GM12873 (cell line): ENCODE measurements at regions not wholly inside any gene's neighbourhood (a gene's known extent, or its start where the extent isn't known, plus 50 kb on each side); places are given as distances from the start of the nearest gene placed in this dataset.

Experiments used
- TF ChIP-seq, protein P1 (sequence below): IDR thresholded peaks from 2 replicates; pipeline ENCODE4 v1.5.1; 2012; ENCODE audit warnings: low read depth, mild to moderate bottlenecking, moderate library complexity, low read length, control low read depth; ENCODE audit not compliant: insufficient read depth; ENCODE audit errors: missing control alignments

DNA sequence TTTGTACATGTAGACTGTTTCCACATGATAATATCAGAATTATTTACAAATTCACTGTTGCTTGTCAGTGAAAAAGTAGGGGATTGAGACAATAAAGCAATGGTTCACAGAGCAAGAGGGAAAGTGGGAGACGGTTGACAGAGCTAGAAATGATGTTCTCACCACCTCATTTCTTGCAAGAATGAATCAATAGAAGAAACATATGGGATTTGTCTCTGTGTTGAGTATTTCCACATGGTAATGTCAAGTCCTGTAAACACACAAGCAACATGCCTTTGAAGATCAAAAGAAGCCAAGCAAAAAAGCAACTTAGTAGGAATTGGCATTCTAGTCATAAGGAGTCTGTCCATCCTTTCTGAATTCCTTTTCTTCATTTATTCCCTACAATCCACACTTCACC is 1806.6 kb upstream of the AGA start:
- TF ChIP-seq, protein P1, sequence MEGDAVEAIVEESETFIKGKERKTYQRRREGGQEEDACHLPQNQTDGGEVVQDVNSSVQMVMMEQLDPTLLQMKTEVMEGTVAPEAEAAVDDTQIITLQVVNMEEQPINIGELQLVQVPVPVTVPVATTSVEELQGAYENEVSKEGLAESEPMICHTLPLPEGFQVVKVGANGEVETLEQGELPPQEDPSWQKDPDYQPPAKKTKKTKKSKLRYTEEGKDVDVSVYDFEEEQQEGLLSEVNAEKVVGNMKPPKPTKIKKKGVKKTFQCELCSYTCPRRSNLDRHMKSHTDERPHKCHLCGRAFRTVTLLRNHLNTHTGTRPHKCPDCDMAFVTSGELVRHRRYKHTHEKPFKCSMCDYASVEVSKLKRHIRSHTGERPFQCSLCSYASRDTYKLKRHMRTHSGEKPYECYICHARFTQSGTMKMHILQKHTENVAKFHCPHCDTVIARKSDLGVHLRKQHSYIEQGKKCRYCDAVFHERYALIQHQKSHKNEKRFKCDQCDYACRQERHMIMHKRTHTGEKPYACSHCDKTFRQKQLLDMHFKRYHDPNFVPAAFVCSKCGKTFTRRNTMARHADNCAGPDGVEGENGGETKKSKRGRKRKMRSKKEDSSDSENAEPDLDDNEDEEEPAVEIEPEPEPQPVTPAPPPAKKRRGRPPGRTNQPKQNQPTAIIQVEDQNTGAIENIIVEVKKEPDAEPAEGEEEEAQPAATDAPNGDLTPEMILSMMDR: no peak

DNA sequence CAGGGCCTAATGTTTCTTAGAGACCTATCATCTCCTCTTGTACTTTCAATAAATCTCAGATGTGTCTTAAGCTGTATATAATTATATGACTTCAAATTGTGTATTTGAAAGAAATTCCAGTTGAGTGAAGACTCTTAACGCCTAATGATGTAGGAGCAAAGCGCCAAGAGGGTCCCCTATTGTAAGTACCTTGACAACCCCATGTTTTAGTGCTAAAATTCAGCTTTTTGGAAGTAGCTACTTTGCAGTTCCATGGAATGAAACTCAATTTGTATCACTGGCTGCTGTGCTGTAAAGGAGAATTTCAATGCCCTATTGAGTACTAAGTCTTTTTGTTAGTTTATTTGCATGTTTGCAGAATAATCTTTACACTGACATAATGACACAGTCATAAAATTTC is 1826.6 kb upstream of the AGA start:
- TF ChIP-seq, protein P1: no peak

DNA sequence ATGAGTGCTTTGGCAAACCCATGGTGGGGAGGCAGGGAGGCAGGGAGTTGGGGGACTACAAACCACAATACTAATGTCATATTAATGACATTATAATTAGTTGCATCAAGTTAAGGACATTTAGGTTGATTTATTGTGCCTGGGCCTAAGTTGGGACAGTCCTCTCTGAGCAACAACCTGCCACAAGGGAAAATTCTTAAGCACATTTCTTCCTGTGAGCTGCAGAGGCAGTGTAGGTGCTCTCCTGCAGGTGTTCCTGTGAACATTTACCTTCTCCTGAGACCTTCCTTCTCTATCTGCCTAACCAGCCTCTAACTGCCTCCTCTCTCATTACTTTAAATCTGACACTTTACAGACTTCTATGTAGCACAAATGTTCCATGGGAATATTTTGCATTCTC is 1830.0 kb upstream of the AGA start:
- TF ChIP-seq, protein P1: no peak

DNA sequence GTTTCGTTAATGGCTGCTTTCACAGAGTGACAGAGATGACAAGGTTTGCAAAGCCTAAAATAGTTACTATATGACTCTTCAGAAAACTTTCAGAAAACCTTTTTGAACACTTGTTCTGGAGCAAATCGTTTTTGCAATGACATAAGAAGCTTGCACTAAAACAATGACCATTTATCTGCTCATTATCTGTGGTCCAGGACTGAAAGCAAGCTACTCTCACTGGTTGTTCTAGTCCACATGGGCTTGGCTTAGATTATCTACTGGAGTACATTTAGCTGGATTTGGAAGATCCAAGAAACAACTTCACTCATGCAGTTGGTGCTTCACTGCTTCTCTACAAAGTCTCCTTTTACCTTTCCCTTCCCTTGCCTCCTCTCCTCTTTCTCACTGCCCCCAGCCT is 1836.4 kb upstream of the AGA start:
- TF ChIP-seq, protein P1: no peak

DNA sequence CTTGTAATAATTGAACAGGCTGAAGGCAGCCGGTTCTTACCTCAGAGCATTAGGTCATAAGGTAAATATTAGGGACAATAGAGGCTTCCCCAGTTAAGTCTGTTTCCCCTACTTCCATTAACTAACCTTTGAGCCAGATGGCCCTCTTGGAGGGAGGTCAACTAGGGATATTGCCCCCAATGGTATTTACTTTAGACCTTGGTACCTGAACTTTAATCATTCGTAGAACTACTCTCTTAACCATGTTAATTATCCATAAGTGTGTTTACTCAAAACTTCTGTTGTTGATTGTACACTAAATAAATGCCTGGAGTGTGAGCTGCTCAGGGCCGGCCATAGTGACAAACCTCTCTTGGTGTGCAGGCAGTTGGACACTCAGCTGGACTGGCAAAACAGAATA is 1843.5 kb upstream of the AGA start:
- TF ChIP-seq, protein P1: no peak

DNA sequence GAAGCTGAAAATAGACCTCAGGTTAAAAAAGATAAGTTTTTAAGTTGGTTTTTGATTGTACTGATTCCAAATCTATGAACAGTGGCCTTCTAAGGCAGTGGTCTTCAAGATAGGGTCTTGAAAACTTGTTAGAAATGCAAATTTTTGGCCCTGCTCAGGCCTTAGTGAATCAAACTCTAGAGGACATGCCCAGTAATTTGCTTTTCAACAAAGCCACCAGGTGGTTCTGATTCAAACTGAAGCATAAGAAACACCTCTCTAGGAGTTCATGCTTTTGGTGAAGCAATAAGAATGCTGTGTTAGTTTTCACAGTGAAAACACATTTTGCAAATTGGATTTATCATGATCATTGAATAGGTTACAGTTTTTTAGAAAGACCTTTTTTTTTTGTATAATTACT is 1849.4 kb upstream of the AGA start:
- TF ChIP-seq, protein P1: no peak

DNA sequence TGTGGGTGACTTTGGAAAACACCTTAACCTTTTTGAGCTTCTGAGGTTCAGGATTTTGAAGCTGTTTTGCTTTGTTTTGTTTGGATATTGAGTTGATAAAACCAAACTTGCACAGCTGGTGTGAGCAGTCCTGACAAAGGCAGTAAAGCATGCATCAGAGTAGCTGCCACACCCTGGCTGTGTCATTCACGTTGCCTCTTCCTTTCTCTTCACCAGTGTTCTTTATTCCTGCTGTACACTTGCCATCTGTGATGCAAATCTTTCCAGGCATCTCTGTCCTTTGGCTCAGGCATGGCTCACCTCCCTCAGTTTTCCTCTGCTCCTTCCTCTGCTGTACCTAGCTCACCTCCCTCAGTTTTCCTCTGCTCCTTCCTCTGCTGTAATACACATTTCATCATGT is 1850.2 kb upstream of the AGA start:
- TF ChIP-seq, protein P1: no peak

DNA sequence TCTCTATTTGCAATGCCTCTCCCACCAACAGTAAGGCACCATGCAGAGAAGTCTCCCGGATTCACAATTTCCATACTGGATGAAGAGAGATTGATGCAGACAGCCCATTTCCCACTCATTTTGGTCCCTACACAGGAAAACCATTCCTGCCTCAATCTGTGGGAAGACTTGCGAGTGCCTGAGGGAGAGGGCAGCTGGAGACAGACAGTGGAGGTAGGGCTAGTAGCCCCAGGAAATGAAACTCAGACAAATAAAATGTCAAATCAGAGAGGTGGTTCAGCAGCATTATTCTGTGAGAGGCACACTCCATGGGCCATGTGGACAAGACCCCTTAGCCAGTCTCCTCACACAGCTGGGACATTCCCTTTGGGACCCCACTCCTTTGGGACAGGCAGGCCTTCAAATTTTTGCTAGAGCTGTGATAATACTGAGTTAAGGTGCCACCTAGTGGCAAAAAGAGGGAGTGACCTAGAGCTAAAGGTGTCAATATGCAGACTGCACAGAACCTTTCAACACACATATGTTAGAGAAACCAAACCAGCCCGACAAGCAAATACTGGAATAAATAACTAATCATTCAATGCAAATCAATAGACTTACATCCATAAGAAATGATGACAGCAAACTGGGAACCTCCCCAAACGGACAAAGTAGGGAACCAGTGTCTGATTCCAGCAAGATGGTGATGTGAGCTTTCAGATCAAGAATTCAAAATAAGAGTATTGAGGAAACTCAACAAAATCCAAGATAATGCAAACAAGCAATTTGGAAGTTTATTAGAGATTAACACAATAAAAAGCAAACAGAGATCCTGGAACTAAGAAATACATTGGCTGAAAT is 1865.3 kb upstream of the AGA start:
- TF ChIP-seq, protein P1: peak; percentile 78
